ENCODE measurements at regions not wholly inside any gene's neighbourhood (a gene's known extent, or its start where the extent isn't known, plus 50 kb on each side); places are given as distances from the start of the nearest gene placed in this dataset.

DNA sequence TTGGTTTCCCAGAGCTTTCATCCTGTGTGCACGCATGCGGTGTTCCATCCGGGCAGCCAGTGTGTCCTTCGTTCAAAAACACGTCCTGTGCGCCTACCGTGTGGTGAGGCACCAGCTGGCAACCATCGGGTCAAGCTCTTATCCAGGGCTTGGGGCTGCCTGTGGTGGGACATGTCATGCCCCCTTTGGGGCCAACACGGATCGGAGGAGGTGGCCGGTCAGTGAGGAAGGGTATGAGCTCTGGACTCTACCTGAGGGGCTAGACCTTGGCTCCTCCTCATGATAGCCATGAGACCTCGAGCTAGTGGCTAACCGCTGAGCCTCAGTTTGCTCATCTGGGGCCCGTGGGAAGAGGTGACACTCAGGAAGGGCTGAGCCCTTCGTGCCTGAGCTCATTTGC lies 158.5 kb upstream of the PMEPA1 start:
- TF ChIP-seq GABPA (IDR thresholded peaks at IDR 0.05; ENCODE audit: low read depth) (no peak), POLR2AphosphoS5 (IDR thresholded peaks at IDR 0.05; ENCODE audit: low read depth) (no peak)
- TF ChIP-seq, protein P1, sequence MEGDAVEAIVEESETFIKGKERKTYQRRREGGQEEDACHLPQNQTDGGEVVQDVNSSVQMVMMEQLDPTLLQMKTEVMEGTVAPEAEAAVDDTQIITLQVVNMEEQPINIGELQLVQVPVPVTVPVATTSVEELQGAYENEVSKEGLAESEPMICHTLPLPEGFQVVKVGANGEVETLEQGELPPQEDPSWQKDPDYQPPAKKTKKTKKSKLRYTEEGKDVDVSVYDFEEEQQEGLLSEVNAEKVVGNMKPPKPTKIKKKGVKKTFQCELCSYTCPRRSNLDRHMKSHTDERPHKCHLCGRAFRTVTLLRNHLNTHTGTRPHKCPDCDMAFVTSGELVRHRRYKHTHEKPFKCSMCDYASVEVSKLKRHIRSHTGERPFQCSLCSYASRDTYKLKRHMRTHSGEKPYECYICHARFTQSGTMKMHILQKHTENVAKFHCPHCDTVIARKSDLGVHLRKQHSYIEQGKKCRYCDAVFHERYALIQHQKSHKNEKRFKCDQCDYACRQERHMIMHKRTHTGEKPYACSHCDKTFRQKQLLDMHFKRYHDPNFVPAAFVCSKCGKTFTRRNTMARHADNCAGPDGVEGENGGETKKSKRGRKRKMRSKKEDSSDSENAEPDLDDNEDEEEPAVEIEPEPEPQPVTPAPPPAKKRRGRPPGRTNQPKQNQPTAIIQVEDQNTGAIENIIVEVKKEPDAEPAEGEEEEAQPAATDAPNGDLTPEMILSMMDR (IDR thresholded peaks at IDR 0.05; ENCODE audit: insufficient read depth, low read length) = no peak
